Stimulated activated naive CD4-positive, alpha-beta T cell (primary cell): ENCODE measurements at regions not wholly inside any gene's neighbourhood (a gene's known extent, or its start where the extent isn't known, plus 50 kb on each side); places are given as distances from the start of the nearest gene placed in this dataset.
"Not testable (repeated sequence)": the region's sequence is repeated elsewhere in the genome, so short reads cannot be mapped to it uniquely, and the experiment has no call there.

ENCODE experiments used
- DNase-seq, 6 experiments: peaks; one replicate each; lab custom pipeline; 2025; lab: John Stamatoyannopoulos, UW

DNA sequence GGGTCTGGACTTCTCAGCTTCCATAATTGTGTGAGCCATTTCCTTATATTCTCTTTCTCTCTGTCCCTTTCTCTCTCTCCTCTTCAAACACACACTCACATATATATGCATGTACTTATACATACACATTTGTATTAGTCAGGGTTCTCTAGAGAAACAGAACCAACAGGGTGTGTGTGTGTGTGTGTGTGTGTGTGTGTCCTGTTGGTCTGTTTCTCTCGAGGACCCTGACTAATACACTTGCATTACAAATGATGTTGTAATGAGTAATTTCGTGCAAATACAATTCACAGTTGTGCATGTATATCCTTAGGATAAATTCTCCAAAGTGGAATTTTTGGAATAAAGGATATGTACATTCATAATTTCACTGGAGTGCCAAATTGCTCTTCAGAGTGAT, 115.3 kb downstream of the NPIPB5 start:
- DNase-seq, result no peak

DNA sequence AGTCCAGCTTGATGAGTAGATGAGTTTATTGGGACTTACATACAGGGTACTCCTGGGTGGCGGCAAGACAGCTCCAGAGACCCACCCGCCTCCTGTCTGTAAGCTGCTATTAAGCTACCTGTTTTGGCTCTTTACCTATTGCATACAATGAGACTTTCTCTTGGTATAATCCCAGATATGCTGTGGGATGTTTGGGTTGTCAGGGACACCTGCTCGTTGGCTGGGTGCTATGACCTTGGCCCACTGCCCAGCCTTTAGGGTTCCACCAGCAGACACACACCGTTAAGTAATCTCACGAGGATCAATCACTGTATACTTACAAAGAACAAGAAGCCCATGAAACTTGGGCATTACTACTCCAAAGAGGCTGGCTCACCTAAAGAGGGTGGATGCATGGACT, 116.4 kb downstream of the NPIPB5 start:
- no peak for DNase-seq

DNA sequence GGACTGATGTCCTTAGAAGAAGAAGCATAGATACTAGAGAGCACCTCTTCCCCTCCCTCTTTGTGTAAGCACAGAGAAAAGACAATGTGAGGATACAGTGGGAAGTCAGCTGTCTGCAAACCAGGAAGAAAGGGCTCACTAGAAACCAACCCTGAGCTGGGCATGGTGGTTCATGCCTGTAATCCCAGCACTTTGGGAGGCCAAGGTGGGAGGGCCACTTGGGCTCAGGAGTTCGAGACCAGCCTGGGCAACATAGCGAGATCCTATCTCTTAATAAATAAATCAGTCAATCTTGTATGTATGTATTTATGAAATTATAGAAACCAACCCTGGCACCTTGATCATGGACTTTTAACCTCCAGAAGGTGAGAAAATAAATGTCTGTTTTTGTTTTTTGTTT, 118.3 kb downstream of the NPIPB5 start:
- DNase-seq, result no peak

DNA sequence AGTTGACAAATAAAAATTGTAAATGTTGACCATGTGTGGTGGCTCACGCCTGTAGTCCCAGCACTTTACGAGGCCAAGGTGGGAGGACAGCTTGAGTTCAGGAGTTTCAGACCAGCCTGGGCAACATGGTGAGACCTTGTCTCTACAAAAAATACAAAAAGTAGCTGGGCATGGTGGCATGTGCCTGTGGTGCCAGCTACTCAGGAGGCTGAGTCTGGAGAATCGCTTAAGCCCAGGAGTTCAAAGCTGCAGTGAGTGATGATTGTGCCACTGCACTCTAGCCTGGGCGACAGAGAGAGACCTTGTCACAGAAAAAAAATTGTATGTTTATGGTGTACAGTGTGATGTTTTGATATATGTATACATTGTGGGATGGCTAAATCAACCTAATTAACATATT, 119.6 kb downstream of the NPIPB5 start:
- no peak for DNase-seq

DNA sequence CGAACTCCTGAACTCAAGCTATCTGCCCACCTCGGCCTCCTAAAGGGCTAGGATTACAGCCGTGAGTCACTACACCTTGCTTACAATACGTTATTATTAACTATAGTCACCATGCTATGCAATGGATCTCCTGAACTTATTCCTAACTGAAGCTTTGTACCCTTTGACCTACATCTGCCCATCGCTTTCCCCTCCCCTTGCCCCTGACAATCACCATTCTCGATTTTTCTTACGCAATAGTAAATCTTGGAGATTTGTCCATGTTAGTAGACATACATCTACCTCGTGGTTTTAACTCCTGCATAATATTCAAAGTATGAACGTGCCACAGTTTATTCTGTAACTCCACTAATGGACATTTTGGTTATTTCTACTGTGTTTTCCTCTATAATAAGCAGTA, 120.6 kb downstream of the NPIPB5 start:
- DNase-seq, result no peak

DNA sequence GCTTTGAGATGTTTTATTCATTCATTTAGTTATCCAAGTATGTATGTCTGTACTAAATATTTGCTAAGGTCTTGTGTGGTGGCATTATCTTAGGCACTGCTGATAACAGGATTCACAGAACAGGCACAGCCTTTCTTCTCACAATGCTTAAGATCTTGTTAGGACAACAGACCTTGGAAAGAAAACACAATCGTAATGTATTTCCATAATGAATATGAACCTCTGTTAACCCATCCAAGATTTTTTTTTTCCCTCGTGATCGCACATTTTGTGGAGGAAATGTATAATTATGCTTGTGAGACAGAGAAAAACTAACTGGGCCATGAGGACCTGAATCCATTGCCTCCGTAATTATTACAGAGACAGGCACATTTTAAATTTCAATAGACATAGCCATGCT, 121.9 kb downstream of the NPIPB5 start:
- DNase-seq, result no peak

DNA sequence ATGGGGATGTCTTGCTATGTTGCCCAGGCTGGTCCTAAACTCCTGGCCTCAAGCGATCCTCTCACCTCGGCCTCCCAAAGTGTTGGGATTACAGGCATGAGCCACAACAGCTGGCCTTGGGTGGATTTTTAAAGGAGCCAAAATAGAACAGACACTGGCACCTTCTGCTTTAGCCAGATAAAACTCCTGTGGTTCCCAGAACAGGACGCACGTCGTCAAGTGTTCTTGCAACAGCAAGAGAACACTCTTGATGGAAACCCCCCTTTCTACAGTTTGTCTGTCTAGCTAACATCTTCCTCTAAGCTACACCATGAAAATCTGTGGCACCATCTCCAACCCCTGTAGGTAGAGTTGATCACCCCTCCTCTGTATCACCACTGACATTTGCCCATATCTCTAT, 122.6 kb downstream of the NPIPB5 start:
- no peak for DNase-seq

DNA sequence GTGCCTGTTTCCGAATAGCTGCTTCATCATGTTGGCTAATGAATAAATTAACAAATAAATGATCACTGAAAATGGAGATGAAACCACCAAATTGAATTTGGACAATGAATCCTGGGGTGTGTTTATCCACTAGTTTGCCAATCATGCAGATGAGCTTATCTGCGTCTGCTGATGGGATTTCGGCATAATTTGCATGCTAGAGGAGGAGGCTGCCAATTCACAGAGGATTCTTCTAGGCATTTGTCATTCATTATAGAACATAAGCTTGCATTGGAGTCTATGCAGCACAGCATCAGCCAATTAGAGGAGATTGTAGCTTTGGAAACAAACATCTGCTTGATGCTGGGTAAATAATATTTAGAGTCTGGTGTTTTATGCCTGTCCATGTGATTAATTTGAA, 123.1 kb downstream of the NPIPB5 start:
- no peak for DNase-seq

DNA sequence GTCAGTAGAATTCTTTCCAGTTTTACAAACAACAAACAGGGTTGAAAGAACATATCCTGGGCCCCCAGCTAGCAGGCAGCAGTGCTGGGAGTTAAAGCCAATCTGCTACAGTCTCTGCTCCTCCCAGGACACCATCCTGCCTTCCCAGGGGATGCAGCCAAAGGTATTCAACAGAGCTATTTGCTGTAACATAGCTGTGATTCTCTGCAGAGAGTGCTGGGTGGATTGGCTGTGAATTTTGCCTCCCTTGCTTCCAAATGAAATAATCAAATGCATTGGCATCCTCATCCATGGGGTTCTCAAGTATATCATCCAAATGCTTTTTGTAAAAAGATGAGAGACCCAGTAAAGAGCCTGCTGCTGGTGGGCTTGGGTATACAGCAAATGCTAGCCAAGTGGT, 124.3 kb downstream of the NPIPB5 start:
- DNase-seq, result no peak

DNA sequence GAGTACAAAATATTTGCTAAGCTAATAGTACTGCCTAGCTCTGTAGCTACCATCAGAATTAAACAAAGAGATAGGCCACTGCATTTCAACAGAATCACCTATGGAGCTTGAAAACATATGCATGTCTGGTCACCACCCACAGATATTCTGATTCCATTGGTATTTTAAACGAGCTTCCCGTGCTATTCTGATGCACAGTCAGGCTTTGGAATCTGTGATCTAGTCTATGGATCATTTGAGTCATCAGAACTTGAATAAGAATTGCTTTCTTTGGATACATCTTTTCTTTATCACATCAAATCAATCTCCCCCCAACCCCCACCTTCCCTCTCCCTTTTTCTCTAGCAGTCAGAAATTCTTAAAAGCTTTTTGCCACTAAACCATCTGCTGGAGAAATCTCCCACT, 124.7 kb downstream of the NPIPB5 start:
- no peak for DNase-seq

DNA sequence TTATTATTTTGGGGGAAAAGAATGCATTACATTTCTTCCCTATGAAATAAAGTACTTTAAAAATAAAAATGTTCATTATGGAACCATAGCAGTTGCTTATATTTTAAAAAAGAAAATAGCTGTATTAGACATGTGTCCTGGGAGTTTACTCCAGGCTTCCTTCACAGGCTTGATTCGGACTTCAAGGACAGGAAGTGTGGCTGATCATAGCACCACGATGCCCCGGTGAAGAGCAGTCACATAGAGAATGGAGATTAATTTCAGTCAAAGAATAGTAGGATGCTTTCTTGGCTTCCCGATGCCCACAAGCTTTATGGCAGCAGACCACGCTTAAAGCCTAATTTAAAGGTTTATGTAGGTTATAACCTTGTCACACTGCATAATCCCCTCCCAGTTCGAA, 125.1 kb downstream of the NPIPB5 start:
- no peak for DNase-seq

DNA sequence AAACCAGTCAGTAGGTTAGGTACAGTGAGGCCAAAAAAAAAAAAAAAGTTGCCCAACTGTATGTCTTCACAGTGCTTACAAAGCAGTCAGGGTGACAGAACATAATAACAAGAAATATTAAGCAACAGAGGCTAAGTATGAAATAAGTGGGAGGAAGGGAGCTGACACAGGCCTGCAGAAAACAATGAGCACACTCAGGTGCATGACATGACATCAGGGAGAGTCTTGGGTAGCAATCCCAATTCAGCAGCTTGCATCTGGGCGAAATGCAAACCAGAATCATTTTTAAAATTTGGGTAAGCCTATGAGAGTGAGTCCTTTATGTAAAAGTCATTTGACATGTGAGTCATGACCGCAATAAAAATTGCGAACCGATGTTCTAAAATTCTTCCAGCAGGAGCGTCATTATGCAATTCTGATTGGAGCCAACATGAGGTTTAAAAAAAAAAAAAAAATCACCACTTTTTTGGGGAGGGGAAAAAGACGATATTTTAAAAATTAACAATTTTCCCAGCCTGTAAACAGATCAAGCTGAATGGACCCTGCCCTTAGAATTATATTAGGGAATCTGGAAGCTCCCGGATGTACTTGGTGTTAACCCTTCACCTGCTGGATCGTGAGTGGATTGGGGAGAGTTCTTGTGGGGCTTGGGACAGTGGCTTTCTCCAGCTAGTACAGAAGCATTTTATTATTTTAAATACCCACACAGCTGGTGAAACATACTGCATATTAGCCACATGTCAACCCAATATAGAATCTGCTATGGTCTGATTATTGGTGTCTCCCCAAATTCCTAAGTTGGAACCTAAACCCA, 127.9 kb downstream of the NPIPB5 start:
- no peak for DNase-seq

DNA sequence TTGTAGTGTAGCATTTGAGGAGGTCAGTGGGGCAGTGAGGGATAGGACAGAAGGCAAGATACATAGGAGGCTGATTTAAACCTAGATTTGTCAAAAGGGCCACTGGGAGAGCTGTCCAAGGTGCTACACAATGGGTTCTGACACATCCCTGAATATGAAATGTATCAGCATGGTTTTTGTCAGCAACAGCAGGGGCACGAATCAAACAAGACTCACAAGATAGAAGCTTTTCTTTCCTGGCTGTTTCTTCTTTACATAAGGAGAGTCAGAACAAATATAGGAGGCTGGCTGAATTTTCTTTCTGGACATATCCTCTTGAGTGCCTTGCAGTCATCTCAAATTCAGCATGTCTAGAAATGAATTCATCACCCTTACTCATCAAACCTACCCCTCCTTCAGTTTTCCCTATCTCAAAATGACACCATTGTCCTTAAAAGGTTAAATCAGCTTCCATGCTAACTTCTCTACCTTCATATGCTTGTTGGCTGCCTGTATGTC, 130.5 kb downstream of the NPIPB5 start:
- DNase-seq, result peak in 1 of 6 experiments; percentile 4

DNA sequence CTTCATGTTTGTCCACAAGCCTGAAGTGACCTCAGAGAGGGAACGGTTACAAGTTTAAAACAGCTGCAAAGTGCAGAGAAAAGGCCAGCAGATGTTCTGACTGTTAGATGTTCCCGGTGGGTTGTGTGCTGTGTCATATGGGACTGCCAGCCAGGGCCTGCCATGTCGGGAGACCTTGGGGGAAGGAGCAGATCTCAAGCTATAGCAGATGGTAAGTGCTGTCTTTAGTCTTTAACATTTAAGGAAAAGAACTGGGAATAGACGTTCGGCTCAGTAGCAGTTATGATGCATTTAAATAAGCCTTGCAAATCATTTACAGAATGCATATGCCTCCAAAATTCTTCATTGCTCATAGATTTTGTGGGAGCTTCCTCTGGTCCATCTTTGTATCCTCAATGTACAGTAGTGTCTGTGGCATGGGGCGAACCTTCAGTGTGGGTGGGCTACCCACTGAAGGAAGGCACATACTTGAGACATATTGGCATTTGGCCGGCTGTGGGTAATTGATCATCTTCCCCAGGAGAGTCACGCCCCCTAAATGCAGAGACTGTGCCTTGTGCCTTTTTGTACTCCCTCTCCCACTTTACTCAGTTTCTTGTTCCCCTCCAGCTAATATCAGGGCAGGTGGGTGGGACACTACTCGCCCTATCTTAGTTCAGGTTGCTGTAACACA, 131.9 kb downstream of the NPIPB5 start:
- no peak for DNase-seq

DNA sequence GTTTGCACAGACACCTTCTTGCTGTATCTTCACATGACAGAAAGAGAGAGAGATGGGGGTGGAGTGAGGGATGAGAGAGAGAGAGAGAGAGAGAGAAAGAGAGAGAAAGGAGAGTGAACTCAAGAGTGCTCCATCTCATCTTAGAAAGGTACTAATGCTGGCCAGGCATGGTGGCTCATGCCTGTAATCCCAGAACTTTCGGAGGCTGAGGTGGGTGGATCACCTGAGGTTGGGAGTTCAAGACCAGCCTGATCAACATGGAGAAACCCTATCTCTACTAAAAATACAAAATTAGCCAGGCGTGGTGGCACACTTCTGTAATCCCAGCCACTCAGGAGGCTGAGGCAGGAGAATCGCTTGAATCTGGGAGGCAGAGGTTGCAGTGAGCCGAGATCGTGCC, 132.5 kb downstream of the NPIPB5 start:
- DNase-seq, result not testable (repeated sequence)

DNA sequence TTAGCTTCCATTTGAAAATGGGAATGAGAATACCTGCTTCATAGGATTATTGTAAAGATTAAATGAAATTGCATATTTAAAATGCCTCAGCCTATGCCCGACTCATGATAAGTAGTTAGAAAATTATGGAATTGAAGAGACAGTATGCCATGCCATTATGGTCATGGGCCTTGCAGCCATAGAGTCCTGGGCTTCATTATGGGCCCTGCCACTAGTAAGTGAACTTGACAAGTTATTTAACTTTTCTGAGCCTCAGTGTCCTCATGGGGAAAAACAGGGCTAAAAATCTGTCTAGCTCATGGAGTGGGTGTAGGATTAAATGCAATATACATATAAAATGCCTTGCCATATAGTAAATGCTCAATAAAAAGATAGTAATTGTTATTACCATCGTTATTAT, 133.2 kb downstream of the NPIPB5 start:
- no peak for DNase-seq

DNA sequence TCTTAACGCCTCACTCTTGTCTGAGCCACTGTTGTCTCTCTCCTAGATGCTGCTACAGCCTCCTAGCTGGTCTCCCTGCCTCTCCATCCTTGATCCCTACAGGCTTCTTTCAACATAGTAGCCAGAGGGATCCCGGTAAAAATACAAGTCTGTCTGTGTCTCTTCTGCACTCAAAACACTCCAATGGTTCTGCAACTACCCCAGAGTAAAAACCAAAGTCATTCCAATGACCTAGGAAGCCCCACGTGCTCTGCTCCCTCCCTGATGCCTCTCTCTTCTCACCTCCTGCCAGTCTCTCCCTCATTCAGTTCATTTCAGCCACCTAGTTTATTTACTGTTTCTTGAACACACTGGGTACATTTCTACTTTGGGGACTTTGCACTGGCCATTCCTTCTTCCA, 135.2 kb downstream of the NPIPB5 start:
- DNase-seq, result no peak

DNA sequence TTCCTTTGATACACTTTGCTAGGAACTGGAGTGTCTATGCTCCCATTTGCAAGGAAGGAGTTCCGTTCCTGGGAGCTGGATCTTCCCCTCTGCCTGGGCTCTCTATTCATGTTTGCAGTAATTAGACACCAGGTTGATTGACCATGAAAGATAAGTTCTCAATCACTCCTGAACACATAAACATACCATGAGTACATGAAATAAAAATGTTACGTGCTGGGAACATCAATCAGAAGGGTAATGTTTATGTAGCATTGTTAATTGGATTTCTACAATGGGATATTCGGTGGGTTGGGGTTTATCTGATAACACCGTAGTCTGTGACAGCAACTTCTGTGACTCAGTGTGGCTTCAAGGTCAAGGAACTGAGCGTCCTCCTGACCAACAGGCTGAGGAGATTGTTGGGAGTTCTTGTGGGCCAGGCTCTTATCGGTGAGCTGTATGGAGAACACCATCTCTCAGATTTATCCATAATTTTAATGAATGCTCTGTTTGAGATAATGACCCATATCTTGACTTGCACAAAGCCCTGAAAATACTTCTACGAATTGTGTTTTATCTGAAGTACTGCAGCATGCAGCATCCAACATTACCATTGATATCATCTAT, 136.4 kb downstream of the NPIPB5 start:
- DNase-seq, result no peak

DNA sequence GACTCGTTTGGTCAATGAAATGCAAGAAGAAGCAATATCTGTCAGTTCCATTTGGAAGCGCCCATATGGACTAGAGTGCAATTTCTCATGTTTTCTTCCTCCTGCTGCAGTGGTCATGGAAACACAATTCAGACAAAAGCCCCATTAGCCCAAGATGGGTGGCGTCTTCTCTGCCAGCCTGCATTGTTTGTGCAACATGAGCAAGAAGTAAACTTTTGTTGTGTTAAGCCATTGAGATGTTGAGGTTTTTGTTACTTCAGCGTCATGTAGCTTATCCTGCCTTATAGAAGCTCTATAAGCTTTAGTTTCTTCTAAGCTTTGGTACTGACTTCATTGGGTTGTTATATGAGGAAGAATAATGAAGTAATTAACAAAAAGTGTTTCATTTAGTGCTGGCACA, 137.4 kb downstream of the NPIPB5 start:
- no peak for DNase-seq

DNA sequence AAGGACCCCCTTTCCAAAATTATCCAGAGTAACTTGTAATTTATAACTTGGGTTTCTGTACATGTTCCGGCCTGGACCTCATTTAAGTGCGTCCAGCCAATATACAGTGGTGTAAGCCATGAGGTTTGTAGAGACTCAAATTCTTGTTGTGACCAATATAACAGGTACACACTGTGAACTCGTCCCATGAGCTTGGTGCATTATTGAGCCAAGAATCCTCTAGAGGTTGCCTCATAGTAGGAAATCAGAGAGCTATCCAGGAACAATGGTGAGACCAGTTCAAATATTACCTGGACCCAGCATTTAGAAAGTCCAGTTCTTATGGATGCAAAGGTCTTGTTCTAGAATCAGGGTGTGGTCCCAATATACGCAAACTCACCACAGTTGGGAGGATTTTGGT, 138.2 kb downstream of the NPIPB5 start:
- DNase-seq, result no peak

DNA sequence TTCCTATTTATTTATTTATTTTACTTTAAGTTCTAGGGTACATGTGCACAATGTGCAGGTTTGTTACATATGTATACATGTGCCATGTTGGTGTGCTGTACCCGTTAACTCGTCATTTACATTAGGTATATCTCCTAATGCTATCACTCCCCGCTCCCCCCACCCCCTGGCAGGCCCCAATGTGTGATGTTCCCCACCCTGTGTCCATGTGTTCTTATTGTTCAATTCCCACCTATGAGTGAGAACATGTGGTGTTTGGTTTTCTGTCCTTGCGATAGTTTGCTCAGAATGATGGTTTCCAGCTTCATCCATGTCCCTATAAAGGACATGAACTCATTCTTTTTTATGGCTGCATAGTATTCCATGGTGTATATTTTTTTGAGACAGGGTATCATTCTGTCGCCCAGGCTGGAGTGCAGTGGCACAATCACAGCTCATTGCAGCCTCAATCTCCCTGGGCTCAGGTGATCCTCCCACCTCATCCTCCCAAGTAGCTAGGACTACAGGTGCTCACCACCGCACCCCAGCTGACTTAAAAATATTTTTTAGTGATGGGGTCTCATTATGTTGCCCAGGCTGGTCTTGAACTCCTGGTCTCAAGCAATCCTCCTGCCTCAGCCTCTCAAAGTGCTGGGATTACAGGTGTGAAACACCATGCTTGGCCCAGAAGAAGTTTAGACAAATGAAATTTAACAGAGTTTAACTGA, 140.6 kb downstream of the NPIPB5 start:
- DNase-seq, result not testable (repeated sequence)

DNA sequence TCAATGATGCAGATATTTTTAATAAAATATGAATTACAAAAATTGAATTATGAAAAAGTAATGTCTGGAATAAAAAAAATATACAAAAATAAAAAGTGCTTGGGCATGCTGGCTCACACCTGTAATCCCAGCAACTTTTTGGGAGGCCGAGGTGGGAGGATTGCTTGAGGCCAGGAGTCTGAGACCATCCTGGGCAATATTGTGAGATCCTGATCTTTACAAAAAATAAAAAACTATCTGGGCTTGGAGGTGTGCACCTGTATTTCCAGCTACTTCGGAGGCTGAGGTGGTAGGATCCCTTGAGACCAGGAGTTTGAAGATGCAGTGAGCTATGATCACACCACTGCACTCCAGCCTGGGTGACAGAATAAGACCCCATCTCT, 141.8 kb downstream of the NPIPB5 start:
- no peak for DNase-seq

DNA sequence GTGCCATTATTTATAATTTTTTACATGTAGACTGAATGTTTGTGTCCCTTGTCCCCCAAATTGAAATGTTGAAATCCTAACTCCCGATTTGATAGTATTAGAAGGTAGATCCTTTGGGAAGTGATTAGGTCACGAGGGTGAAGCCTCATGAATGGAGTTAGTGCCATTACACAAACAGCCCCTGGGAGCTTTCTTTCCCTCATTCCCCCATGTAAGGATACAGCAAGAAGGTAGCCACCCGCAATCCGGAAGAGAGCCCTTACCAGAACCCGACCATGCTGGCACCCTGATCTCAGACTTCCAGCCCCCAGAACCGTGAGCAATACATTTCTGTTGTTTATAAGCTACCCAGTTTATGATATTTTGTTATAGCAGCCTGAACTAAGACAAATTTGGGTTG, 143.2 kb downstream of the NPIPB5 start:
- no peak for DNase-seq
